ENCODE measurements at regions not wholly inside any gene's neighbourhood (a gene's known extent, or its start where the extent isn't known, plus 50 kb on each side); places are given as distances from the start of the nearest gene placed in this dataset.

DNA sequence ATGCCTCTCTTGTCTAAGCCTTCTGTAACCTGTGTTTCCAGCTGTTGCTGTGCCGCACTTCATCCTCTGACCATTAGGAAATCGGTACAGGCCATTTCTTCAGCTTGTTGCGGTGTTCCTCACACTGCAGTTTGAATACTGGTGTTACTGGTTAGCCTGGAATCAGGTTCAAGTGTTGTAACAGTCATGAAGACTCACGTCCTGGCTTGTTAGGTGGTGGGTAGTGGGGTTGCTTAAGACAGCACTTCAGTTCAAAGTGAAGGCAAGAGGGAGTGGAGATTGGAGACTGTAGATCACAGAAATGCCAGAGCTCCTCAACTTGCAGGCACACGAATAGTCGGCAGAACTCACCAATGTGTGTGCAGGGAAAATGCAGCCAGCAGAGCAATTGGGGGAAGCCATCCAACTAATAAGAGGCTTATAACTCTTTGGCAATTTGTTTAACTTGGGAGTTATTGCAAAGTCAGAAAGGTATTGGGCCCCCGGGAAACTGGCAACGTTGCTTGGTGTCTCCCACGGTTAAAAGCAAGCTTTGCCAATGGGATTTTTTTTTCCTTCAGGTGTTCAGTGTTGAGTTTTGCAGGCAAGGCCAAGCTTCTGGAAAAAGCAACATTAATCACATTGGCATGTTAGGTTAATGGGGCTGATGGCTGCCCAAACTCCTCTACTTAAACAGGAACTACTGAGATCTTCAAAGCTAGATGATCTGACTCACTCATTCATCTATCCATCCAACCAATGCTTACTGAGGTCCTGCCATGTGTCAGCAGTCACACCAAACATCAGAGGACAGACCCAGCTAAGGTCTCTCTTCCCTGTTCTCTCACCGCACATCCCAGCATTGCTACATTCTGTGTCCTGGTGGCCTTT is 380.9 kb downstream of the GATA3 start:
- no peak for TF ChIP-seq KDM1A (IDR thresholded peaks at IDR 0.05; ENCODE audit: borderline replicate concordance)
- TF ChIP-seq, protein P1, sequence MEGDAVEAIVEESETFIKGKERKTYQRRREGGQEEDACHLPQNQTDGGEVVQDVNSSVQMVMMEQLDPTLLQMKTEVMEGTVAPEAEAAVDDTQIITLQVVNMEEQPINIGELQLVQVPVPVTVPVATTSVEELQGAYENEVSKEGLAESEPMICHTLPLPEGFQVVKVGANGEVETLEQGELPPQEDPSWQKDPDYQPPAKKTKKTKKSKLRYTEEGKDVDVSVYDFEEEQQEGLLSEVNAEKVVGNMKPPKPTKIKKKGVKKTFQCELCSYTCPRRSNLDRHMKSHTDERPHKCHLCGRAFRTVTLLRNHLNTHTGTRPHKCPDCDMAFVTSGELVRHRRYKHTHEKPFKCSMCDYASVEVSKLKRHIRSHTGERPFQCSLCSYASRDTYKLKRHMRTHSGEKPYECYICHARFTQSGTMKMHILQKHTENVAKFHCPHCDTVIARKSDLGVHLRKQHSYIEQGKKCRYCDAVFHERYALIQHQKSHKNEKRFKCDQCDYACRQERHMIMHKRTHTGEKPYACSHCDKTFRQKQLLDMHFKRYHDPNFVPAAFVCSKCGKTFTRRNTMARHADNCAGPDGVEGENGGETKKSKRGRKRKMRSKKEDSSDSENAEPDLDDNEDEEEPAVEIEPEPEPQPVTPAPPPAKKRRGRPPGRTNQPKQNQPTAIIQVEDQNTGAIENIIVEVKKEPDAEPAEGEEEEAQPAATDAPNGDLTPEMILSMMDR (IDR thresholded peaks at IDR 0.05 in 2 of 3, conservative IDR thresholded peaks at IDR 0.05 in 1 of 3; ENCODE audit: control insufficient read depth in 2 of 3, extremely low read depth in 1 of 3, insufficient read depth in 1 of 3, low read depth in 3 of 3, low read length in 3 of 3): no peak
- TF ChIP-seq, protein P2, sequence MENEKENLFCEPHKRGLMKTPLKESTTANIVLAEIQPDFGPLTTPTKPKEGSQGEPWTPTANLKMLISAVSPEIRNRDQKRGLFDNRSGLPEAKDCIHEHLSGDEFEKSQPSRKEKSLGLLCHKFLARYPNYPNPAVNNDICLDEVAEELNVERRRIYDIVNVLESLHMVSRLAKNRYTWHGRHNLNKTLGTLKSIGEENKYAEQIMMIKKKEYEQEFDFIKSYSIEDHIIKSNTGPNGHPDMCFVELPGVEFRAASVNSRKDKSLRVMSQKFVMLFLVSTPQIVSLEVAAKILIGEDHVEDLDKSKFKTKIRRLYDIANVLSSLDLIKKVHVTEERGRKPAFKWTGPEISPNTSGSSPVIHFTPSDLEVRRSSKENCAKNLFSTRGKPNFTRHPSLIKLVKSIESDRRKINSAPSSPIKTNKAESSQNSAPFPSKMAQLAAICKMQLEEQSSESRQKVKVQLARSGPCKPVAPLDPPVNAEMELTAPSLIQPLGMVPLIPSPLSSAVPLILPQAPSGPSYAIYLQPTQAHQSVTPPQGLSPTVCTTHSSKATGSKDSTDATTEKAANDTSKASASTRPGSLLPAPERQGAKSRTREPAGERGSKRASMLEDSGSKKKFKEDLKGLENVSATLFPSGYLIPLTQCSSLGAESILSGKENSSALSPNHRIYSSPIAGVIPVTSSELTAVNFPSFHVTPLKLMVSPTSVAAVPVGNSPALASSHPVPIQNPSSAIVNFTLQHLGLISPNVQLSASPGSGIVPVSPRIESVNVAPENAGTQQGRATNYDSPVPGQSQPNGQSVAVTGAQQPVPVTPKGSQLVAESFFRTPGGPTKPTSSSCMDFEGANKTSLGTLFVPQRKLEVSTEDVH (IDR thresholded peaks at IDR 0.05; ENCODE audit: low read depth, partially characterized antibody): no peak
- TF ChIP-seq EZH2 (IDR thresholded peaks at IDR 0.05; ENCODE audit: borderline replicate concordance, control insufficient read depth, low read depth, low read length): no peak
- TF ChIP-seq BHLHE40 (IDR thresholded peaks at IDR 0.05; ENCODE audit: borderline replicate concordance in 1 of 2, low read depth in 2 of 2, low read length in 1 of 2): no peak
- TF ChIP-seq ESRRA (IDR thresholded peaks at IDR 0.05; ENCODE audit: low read length): no peak
- TF ChIP-seq POLR2A (IDR thresholded peaks at IDR 0.05; ENCODE audit: low read depth, low read length): no peak
- TF ChIP-seq STAT3 (IDR thresholded peaks at IDR 0.05; ENCODE audit: low read depth, low read length): no peak
- TF ChIP-seq YY1 (IDR thresholded peaks at IDR 0.05; ENCODE audit: low read depth, low read length): no peak
- no peak for TF ChIP-seq CBX3 (IDR thresholded peaks at IDR 0.05; ENCODE audit: borderline replicate concordance, low read depth)
- TF ChIP-seq SP1 (IDR thresholded peaks at IDR 0.05; ENCODE audit: low read depth, low read length): no peak
- no peak for TF ChIP-seq POLR2AphosphoS5 (IDR thresholded peaks at IDR 0.05; ENCODE audit: low read length)
- TF ChIP-seq RFX5 (IDR thresholded peaks at IDR 0.05; ENCODE audit: low read depth, low read length): no peak
- no peak for TF ChIP-seq EGR1 (IDR thresholded peaks at IDR 0.05; ENCODE audit: borderline replicate concordance in 1 of 2, low read depth in 2 of 2, low read length in 2 of 2)
